ENCODE measurements at regions not wholly inside any gene's neighbourhood (a gene's known extent, or its start where the extent isn't known, plus 50 kb on each side); places are given as distances from the start of the nearest gene placed in this dataset.
"Not testable (repeated sequence)": the region's sequence is repeated elsewhere in the genome, so short reads cannot be mapped to it uniquely, and the experiment has no call there.

- no peak for DNase-seq
These were observed 1109.8 kb downstream of the TMTC2 start for GRCh38 chr12:83796531-83796930.

- DNase-seq, result no peak
These were observed 1106.9 kb downstream of the TMTC2 start for GRCh38 chr12:83793616-83794015.

DNA sequence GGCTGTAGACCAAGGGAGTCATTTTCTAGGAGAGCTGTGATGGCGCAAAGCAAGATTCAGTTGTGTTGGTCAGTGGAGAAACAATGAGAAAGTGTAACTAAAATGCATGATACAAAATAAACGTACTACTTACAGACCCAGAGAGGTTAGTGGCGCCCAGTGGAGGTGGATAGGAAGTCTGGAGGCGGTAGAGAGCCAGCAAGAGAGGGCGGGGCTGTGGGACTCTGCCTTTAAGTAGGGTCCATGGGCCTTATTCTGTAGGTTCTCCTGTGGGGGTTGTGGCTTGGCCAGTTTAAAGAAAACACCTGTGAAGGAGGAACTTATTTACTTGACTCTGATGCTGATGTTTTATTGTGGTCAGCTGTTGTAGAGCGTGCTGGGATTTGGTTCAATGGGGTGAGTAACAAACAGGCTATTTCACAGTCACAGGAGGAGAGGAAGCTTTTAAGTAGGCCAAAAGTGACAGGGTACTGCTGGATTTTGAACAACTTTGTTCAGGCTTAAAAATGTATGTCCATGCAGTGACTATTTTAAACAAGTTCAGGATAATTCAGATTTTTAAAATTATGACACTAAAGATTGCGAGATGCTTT lies 1097.7 kb downstream of the TMTC2 start:
- DNase-seq, result no peak

GRCh38 chr12:83779526-83779925 lies 1092.8 kb downstream of the TMTC2 start:
- no peak for DNase-seq

GRCh38 chr12:83769151-83769550 lies 1082.4 kb downstream of the TMTC2 start:
- DNase-seq, result no peak

- no peak for DNase-seq
These were observed 1081.0 kb downstream of the TMTC2 start for GRCh38 chr12:83767723-83768122.

- DNase-seq, result no peak
These were observed 1076.7 kb downstream of the TMTC2 start for GRCh38 chr12:83763425-83763824.

- DNase-seq, result no peak
These were observed 1073.2 kb downstream of the TMTC2 start for GRCh38 chr12:83759906-83760305.

GRCh38 chr12:83758888-83759631 lies 1072.4 kb downstream of the TMTC2 start:
- no peak for DNase-seq

DNA sequence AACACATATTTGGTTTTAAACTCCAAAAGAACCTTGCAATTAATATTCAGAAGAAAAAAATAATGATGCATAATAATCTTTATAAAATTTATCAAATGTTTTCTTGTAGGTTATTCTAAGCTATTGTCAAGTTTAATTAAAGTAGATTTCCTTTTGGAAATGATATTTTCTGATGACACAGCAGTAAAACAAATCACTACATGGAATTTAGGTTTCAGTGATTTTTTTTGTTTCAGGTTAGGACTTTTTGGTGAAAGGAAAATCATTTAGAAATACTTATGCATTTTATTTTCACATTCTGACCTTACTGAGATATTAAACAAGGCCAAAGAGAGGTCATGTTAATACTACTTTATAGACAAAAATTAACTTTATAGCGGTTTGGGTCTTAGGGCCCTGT lies 1067.2 kb downstream of the TMTC2 start:
- no peak for DNase-seq

DNA sequence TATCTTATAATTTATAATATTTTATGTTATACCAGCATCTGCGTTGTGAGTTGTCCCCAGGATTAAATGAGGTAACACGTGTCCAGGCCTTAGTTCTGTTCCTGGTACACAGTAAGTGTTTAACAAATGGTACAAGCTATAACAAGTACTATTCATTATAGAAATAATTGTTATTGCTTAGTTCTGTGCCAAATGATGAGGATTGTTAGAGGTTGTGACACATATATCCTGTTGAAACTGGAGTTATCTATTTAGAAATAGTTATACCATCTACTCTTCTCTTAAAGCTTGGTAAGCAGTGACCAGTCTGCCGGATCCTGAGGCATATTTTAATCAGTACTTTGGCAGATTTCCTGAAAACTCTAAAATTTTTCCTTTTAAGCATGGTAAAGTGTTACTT lies 1066.5 kb downstream of the TMTC2 start:
- no peak for DNase-seq

- DNase-seq, result no peak
These were observed 1052.9 kb downstream of the TMTC2 start for GRCh38 chr12:83739607-83740006.

- DNase-seq, result no peak
These were observed 1024.1 kb downstream of the TMTC2 start for GRCh38 chr12:83710851-83711250.

DNA sequence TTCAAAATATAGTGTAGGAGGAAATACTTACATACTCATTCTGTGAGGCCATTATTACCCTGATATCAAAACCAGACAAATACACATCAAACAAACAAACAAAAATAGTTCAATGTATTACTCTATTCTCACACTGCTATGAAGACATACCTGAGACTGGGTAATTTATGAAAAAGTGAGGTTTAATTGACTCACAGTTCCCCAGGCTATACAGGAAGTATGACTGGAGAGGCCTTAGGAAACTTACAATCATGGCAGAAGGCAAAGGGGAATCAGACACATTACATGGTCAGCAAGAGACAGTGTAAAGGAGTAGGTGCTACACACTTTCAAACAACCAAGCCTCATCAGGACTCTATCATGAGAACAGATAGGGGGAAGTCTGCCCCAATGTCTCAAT lies 1023.2 kb downstream of the TMTC2 start:
- DNase-seq, result no peak

- no peak for DNase-seq
These were observed 1014.1 kb downstream of the TMTC2 start for GRCh38 chr12:83700838-83701237.

GRCh38 chr12:83696311-83696710 lies 1009.6 kb downstream of the TMTC2 start:
- DNase-seq, result not testable (repeated sequence)

DNA sequence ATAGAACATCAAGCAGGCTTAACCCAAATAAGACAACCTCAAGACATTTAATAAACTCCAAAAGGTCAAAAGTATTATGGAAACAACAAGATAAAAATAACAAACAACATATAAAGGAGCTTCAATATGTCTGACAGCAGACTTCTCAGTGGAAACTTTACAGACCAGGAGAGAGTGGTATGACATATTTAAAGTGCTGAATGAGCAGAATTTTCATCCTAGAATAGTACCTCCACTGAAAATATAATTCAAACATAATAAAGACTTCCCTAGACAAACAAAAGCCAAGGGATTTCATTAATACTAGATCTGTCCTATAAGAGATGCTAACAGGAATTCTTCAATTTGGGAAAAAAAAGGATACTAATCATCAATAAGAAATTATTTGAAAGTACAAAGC lies 1005.0 kb downstream of the TMTC2 start:
- DNase-seq, result no peak

GRCh38 chr12:83690465-83690864 lies 1003.8 kb downstream of the TMTC2 start:
- no peak for DNase-seq

DNA sequence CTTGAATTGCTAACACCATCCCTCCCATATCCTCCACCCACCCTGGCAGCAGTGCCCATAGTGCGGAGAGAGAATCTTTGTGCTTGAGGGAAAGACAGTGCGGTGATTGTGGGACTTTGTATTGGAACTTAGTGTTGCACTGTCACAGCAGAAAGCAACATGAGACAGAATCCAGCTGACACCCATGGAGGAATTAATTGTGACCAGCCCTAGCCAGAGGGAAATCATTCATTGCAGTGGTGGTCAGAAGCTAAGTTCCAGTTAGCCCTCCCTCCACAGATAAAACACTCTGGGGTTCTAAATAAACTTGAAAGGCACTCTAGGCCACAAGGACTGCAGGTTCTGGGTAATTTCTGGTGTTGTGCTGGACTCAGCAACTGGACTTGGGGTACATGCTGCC lies 1002.6 kb downstream of the TMTC2 start:
- DNase-seq, result no peak

- DNase-seq, result no peak
These were observed 990.1 kb downstream of the TMTC2 start for GRCh38 chr12:83676781-83677295.

- DNase-seq, result no peak
These were observed 980.0 kb downstream of the TMTC2 start for GRCh38 chr12:83666690-83667089.

DNA sequence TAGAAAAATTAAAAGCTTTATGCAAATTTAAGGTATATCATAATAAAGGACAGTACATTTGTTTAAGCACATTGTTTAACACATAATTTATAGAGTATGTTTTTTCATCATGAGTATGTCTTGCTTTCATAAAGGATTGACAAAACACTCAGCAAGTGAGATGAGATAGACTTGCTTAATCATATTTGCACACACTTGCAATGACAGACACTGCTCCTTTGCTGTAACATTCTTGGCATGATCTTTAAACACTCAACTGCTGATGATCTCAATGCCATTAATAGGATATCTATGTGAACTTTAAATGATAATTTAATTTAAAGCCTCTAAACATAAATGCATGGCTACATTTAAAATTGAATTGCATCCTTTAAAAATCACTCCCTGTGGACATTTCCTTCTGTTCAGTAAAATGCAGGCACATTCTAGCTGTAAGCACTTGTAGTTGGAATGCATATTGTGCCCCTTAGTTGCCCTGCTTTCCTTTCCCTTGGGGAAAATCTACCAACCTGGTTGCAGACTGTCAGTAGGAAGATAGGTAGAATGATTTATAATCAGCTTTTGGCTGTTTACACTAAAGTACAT lies 979.0 kb downstream of the TMTC2 start:
- DNase-seq, result no peak

DNA sequence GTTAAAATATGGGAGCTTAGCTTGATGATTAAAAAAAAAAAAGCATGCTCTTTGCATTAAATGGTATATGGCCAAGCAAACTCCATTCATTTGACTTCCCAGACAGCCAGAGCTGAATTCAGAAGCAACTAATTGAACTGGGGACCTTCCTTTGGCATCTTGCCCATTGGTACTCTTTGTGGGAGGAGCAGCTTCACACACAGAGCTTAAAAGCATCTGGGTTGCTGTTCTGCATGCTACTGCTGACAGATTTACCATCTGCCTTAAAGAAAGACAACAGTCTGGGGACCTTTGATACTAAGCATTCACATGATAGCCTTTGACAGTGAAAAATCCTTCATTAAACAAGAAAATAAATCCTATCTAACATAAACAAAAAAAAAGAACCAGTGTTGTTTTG lies 977.9 kb downstream of the TMTC2 start:
- DNase-seq, result no peak

DNA sequence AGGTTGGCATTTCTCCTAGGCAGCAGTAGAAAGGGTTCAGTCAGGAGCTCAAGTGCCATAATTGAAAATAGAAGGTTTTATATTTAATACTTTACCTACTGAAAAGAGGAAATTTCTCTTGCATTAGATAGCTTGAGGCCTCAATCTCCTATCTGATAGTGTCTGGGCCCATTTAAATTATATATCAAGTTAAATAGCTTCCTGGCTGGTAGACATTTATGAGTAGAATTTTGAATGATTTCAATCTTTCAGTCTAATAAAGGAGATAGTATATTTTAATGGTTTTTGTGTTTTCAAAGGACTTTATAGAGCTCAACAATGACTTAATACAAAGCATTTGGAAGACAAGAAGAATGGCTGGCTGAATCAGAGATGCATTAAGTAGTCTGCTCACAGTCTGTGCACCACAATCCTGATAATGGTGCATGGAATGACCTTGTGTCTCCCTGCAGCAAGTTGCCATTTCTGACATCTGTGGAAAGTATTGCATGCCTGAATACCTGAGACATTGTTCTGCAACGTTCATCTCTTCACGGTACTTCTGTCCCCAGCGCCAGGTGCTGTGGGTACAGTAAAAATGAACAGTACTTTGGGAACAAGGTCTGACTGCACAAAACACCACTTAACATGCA lies 974.1 kb downstream of the TMTC2 start:
- DNase-seq, result no peak

All from activated CD4-positive, alpha-beta T cell treated with anti-CD3 and anti-CD28 coated beads, Interleukin-2, amount 50 U/mL, for 48 hours (primary cell).